Kidney (tissue), 13 donors: ENCODE measurements at regions not wholly inside any gene's neighbourhood (a gene's known extent, or its start where the extent isn't known, plus 50 kb on each side); places are given as distances from the start of the nearest gene placed in this dataset.

Source experiments
- DNase-seq, 5 donors: peaks; one replicate each; pipeline ENCODE4 v3.0.0-alpha.2; 2013 to 2020
- FAIRE-seq: peaks from 2 replicates; lab custom pipeline; 2012; peaks lifted over from hg19 to GRCh38; lab: Jason Lieb, UNC
- H3K27ac ChIP-seq, 2 donors: one replicate each; pipeline ENCODE4 v1.7.0; 2013; ENCODE audit warnings: low read depth in 2 of 2, low read length in 2 of 2, inconsistent platforms in 1 of 2
- H3K27me3 ChIP-seq: one replicate; pipeline ENCODE4 v1.7.1; 2013; ENCODE audit warnings: low read length, inconsistent platforms; ENCODE audit not compliant: control insufficient read depth, insufficient read depth
- H3K36me3 ChIP-seq, 3 donors: one replicate each; pipeline versions ENCODE4 v1.7.0 to v1.7.1; 2013; ENCODE audit warnings: low read length in 3 of 3, control low read depth in 1 of 3, inconsistent platforms in 1 of 3; ENCODE audit not compliant: insufficient read depth in 3 of 3, control insufficient read depth in 2 of 3
- H3K4me1 ChIP-seq, 3 donors: one replicate each; pipeline versions ENCODE4 v1.7.0 to v1.7.1; 2013; ENCODE audit warnings: low read length in 3 of 3, inconsistent platforms in 1 of 3, low read depth in 1 of 3; ENCODE audit not compliant: control insufficient read depth in 2 of 3, insufficient read depth in 2 of 3
- H3K4me3 ChIP-seq, 3 donors: one replicate each; pipeline versions ENCODE4 v1.7.0 to v1.8.1; 2013; ENCODE audit warnings: low read length in 3 of 3, control low read depth in 1 of 3, inconsistent platforms in 1 of 3
- H3K9ac ChIP-seq, 3 donors: one replicate each; pipeline versions ENCODE4 v1.7.0 to v1.7.1; 2013; ENCODE audit warnings: low read length in 3 of 3, control low read depth in 1 of 3, inconsistent platforms in 1 of 3
- H3K9me3 ChIP-seq, 3 donors: one replicate each; pipeline versions ENCODE4 v1.7.0 to v1.7.1; 2013; ENCODE audit warnings: low read length in 3 of 3, control low read depth in 1 of 3, inconsistent platforms in 1 of 3; ENCODE audit not compliant: control insufficient read depth in 2 of 3, insufficient read depth in 1 of 3
- CTCF ChIP-seq: IDR thresholded peaks from 3 replicates; pipeline ENCODE4 v1.5.1; 2012; ENCODE audit warnings: mild to moderate bottlenecking, moderate library complexity, borderline replicate concordance; ENCODE audit not compliant: insufficient read depth; ENCODE audit errors: extremely low read depth
- intact Hi-C: fragments of 100-400 bp; cut with DNase I; formaldehyde crosslinking; loops from one replicate; pipeline ENCODE4 v1.11.1; 2022
- donor health status: control.
- donor health status: control.
- donor health status: control.
- donor health status: control.
- donor health status: control.
- donor health status: DM: yes; HTN: yes; CAD: no.
- donor health status: Normal renal cell carcinoma (clear cell type).

GRCh38 chr1:228898582-228898992 is 163.3 kb downstream of the RHOU start:
- no peak for FAIRE-seq
- Histone ChIP-seq H3K4me3 (no peak overlapping the region), H3K4me1 (peaks cover 0 to 10% (median 5%) of the 10 kb centered on the region in 3 donors), H3K9ac (no peak overlapping the region), H3K36me3 (no peaks in the 10 kb centered on the region), H3K27ac (no peak overlapping the region), H3K9me3 (no peaks in the 10 kb centered on the region), H3K27me3 (no peaks in the 10 kb centered on the region)
- no peak for TF ChIP-seq CTCF
- intact Hi-C loops, result no loop called here
- DNase-seq, result no peak

GRCh38 chr1:228899421-228899956 is 164.2 kb downstream of the RHOU start:
- TF ChIP-seq CTCF, result no peak
- H3K4me3 ChIP-seq, result no peak overlapping the region
- no peaks in the 10 kb centered on the region for H3K27me3 ChIP-seq
- no peaks in the 10 kb centered on the region for H3K36me3 ChIP-seq
- peaks cover 0 to 15% (median 8%) of the 10 kb centered on the region in 3 donors for H3K4me1 ChIP-seq
- FAIRE-seq, result no peak
- intact Hi-C loops, result no loop called here
- H3K9ac ChIP-seq, result no peak overlapping the region
- DNase-seq, result no peak
- no peaks in the 10 kb centered on the region for H3K9me3 ChIP-seq
- H3K27ac ChIP-seq, result no peak overlapping the region

DNA sequence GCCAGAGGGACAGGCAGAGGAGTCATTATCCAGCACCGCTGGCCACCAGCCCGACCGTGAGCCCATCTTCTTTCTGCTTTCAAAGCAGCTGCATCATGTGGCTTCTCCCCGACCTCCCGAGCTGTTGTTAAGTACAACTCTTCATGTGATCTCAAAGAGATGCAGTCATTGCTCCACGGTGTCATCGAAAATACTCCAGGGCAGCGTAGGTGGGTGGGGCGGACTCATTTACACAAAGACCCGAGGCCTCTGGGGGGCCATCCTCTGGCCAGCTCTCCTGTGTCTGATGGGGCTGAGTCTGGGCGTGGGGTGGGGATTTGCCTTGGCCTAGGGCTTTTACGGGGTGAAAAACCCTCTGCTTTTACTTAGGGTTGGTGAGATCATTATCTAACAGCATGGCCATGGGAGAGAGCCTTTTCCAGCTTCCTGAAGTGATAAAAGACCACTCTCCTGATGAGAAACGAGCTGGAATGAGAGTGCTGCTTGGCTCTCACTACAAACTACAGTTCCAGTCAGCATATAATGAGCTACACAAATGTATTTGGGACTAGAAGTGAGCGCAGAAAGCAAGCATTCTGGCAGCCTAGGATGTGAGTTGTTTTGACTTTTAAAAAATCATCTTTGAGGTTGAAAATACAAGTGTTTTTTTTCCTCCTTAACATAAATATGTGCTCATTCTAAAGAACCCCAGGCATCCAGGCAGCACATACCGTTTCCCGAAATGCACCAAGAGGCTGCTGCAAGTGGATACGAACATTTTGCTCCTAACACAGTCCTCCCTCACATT is 165.0 kb downstream of the RHOU start:
- no peaks in the 10 kb centered on the region for H3K27me3 ChIP-seq
- no peak for TF ChIP-seq CTCF
- no peaks in the 10 kb centered on the region for H3K9me3 ChIP-seq
- peak in 2 of 5 donors; percentile 48 to 49 for DNase-seq
- H3K36me3 ChIP-seq, result no peaks in the 10 kb centered on the region
- no peak for FAIRE-seq
- intact Hi-C loops, result no loop called here
- peaks cover 0 to 15% (median 8%) of the 10 kb centered on the region in 3 donors for H3K4me1 ChIP-seq
- no peak overlapping the region for H3K27ac ChIP-seq
- H3K4me3 ChIP-seq, result no peak overlapping the region
- no peak overlapping the region for H3K9ac ChIP-seq
